ENCODE measurements at regions not wholly inside any gene's neighbourhood (a gene's known extent, or its start where the extent isn't known, plus 50 kb on each side); places are given as distances from the start of the nearest gene placed in this dataset.

DNA sequence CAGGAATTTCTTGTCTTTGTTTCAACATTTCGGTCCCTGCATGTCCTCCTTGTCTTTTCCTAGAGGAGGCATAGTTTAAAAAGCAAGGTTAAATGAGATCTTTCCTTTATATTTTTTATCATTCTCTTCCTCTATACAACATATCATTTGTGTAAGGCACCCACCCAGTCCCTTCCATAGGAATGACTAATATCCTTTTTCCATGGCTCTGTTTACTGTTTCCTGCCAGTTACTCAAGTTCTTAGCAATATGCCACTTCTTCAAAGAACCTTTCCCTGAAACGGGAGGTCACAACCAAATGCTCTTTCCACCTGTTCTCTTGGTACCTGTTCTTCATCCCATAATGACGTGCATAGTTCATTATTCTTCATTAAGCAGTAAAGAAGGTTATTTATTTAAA is 1237.1 kb upstream of the GOT2 start:
- Histone ChIP-seq H3F3A (ENCODE audit: low read length, unreplicated experiment) (no peaks in the 10 kb centered on the region), H3K4me3 (ENCODE audit: low read length) (no peak overlapping the region), H3K27ac (ENCODE audit: low read length) (no peak overlapping the region), H4K20me1 (ENCODE audit: low read length) (no peaks in the 10 kb centered on the region), H3K4me1 (ENCODE audit: insufficient read depth, low read length) (no peaks in the 10 kb centered on the region), H3K9ac (ENCODE audit: low read length) (no peak overlapping the region), H3K9me2 (replicated peaks; ENCODE audit: low read length) (no peaks in the 10 kb centered on the region), H3K9me3 (ENCODE audit: low read length) (no peaks in the 10 kb centered on the region), H3K27me3 (ENCODE audit: low read length) (no peaks in the 10 kb centered on the region), H3K79me2 (ENCODE audit: low read length) (no peaks in the 10 kb centered on the region), H2AFZ (ENCODE audit: low read length) (no peak overlapping the region), H3K36me3 (ENCODE audit: low read depth, low read length) (no peaks in the 10 kb centered on the region), H3K4me2 (ENCODE audit: low read length) (no peak overlapping the region)
- ChIA-PET POLR2A (ENCODE audit: unreplicated experiment) (no interaction called here), CTCF (no interaction called here)
- BruUV-seq (replicated peaks): no TSS peak
- TF ChIP-seq, protein P1, sequence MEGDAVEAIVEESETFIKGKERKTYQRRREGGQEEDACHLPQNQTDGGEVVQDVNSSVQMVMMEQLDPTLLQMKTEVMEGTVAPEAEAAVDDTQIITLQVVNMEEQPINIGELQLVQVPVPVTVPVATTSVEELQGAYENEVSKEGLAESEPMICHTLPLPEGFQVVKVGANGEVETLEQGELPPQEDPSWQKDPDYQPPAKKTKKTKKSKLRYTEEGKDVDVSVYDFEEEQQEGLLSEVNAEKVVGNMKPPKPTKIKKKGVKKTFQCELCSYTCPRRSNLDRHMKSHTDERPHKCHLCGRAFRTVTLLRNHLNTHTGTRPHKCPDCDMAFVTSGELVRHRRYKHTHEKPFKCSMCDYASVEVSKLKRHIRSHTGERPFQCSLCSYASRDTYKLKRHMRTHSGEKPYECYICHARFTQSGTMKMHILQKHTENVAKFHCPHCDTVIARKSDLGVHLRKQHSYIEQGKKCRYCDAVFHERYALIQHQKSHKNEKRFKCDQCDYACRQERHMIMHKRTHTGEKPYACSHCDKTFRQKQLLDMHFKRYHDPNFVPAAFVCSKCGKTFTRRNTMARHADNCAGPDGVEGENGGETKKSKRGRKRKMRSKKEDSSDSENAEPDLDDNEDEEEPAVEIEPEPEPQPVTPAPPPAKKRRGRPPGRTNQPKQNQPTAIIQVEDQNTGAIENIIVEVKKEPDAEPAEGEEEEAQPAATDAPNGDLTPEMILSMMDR (conservative IDR thresholded peaks at IDR 0.05; ENCODE audit: low read depth, low read length): no peak
- TF ChIP-seq EZH2phosphoT487 (IDR thresholded peaks at IDR 0.05; ENCODE audit: borderline replicate concordance, low read length) (no peak), EZH2 (IDR thresholded peaks at IDR 0.05; ENCODE audit: low read length, unreplicated experiment) (no peak)
- ATAC-seq (no peak), DNase-seq (peak; percentile 15)
- intact Hi-C loops (cut with micrococcal nuclease): no loop called here

DNA sequence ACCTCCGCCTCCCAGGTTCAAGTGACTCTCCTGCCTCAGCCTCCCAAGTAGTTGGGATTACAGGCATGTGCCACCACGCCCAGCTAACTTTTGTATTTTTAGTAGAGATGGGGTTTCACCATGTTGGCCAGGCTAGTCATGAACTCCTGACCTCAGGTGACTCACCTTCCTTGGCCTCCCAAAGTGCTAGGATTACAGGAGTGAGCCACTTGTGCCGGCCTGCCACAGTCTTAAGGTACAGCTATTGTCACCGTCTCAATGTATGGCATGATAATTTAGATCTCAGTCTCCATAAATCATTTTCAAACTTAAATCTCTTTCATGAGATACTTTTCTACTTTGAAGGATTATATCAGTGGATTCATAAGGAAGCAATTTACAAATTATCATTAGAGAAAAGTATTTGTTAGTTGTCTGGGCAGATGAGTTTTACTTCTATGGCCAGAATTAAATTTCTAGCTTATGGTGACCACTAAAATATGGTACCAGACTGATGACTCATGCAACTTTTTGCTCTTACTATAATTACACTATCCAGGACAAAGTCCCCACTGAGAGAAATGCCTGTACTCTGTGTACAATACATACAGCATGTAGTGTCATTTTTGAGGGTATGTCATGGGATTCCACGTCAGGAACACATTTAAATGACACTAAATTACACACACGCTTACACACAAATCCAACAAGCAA is 1230.3 kb upstream of the GOT2 start:
- Histone ChIP-seq H3K9me2 (replicated peaks; ENCODE audit: low read length) (no peaks in the 10 kb centered on the region), H3K79me2 (ENCODE audit: low read length) (no peaks in the 10 kb centered on the region), H3K27me3 (ENCODE audit: low read length) (no peaks in the 10 kb centered on the region), H3K9ac (ENCODE audit: low read length) (no peak overlapping the region), H2AFZ (ENCODE audit: low read length) (no peak overlapping the region), H3K27ac (ENCODE audit: low read length) (no peak overlapping the region), H3K4me3 (ENCODE audit: low read length) (no peak overlapping the region), H3F3A (ENCODE audit: low read length, unreplicated experiment) (no peaks in the 10 kb centered on the region), H4K20me1 (ENCODE audit: low read length) (no peaks in the 10 kb centered on the region), H3K4me2 (ENCODE audit: low read length) (no peak overlapping the region), H3K4me1 (ENCODE audit: insufficient read depth, low read length) (no peaks in the 10 kb centered on the region), H3K9me3 (ENCODE audit: low read length) (no peaks in the 10 kb centered on the region), H3K36me3 (ENCODE audit: low read depth, low read length) (no peaks in the 10 kb centered on the region)
- ChIA-PET CTCF (no interaction called here), POLR2A (ENCODE audit: unreplicated experiment) (no interaction called here)
- intact Hi-C loops (cut with micrococcal nuclease): no loop called here
- BruUV-seq (replicated peaks): no TSS peak
- DNase-seq: no peak
- TF ChIP-seq EZH2 (IDR thresholded peaks at IDR 0.05; ENCODE audit: low read length, unreplicated experiment) (no peak), EZH2phosphoT487 (IDR thresholded peaks at IDR 0.05; ENCODE audit: borderline replicate concordance, low read length) (no peak)
- TF ChIP-seq, protein P1 (conservative IDR thresholded peaks at IDR 0.05; ENCODE audit: low read depth, low read length): no peak
- no peak for ATAC-seq

- Histone ChIP-seq H3K9me3 (ENCODE audit: low read length) (no peaks in the 10 kb centered on the region), H2AFZ (ENCODE audit: low read length) (no peak overlapping the region), H4K20me1 (ENCODE audit: low read length) (no peaks in the 10 kb centered on the region), H3K9me2 (replicated peaks; ENCODE audit: low read length) (no peaks in the 10 kb centered on the region), H3F3A (ENCODE audit: low read length, unreplicated experiment) (no peaks in the 10 kb centered on the region), H3K9ac (ENCODE audit: low read length) (no peak overlapping the region), H3K4me2 (ENCODE audit: low read length) (no peak overlapping the region), H3K79me2 (ENCODE audit: low read length) (no peaks in the 10 kb centered on the region), H3K27me3 (ENCODE audit: low read length) (no peaks in the 10 kb centered on the region), H3K27ac (ENCODE audit: low read length) (no peak overlapping the region), H3K4me1 (ENCODE audit: insufficient read depth, low read length) (no peaks in the 10 kb centered on the region), H3K36me3 (ENCODE audit: low read depth, low read length) (no peaks in the 10 kb centered on the region), H3K4me3 (ENCODE audit: low read length) (no peak overlapping the region)
- BruUV-seq (replicated peaks): no TSS peak
- ATAC-seq (no peak), DNase-seq (no peak)
- intact Hi-C loops (cut with micrococcal nuclease): no loop called here
- ChIA-PET CTCF (no interaction called here), POLR2A (ENCODE audit: unreplicated experiment) (no interaction called here)
- TF ChIP-seq, protein P1 (conservative IDR thresholded peaks at IDR 0.05; ENCODE audit: low read depth, low read length): no peak
- TF ChIP-seq EZH2 (IDR thresholded peaks at IDR 0.05; ENCODE audit: low read length, unreplicated experiment): no peak
- no peak for TF ChIP-seq EZH2phosphoT487 (IDR thresholded peaks at IDR 0.05; ENCODE audit: borderline replicate concordance, low read length)
These were observed 1225.2 kb upstream of the GOT2 start for GRCh38 chr16:59959311-59959710.

Data from PC-3 (cell line).